HCT116 (cell line): ENCODE measurements at regions not wholly inside any gene's neighbourhood (a gene's known extent, or its start where the extent isn't known, plus 50 kb on each side); places are given as distances from the start of the nearest gene placed in this dataset.

ENCODE experiments used
- ATAC-seq: fragments of 200-7000 bp; cut with Tn5 transposase; 2 replicates; pipeline ENCODE4 v1.9.1; 2020; ENCODE audit warnings: mild to moderate bottlenecking, moderate library complexity
- BruUV-seq: library from RNA; stranded (reverse); fragments of 400-500 nt; replicated peaks from 2 replicates; lab custom pipeline; 2021; lab: Mats Ljungman, UMichigan
- CTCF ChIA-PET: fragments of 300-600 bp; sonication (Branson Sonifier 250); formaldehyde crosslinking; loops from one replicate; lab custom pipeline; 2021; ENCODE audit warnings: antibody characterized with exemption; lab: Charles Lee
- POLR2A ChIA-PET: fragments of 300-600, 350-600 bp; sonication (Branson Sonifier 250); formaldehyde crosslinking; loops from one replicate; lab custom pipeline; 2021; ENCODE audit warnings: antibody characterized with exemption; lab: Charles Lee
- RAD21 ChIA-PET, 2 experiments: fragments of 300-600 bp; sonication (Branson Sonifier 250); formaldehyde crosslinking; loops; one replicate each; lab custom pipeline; 2023; ENCODE audit warnings: low total read pairs in 2 of 2; ENCODE audit not compliant: uncharacterized antibody in 2 of 2, unreplicated experiment in 2 of 2, low non-redundant PET in 1 of 2; lab: Charles Lee
- DNase-seq: peaks from one replicate; pipeline ENCODE4 v3.0.0-alpha.2; 2010; ENCODE audit warnings: low read depth, low spot score
- H2AFZ ChIP-seq: fragments of 200-600 bp; shearing (Covaris generic), sonication (generic); 2 replicates; pipeline ENCODE4 v1.6.1; 2017; ENCODE audit warnings: low read depth, mixed run types, mixed read lengths, antibody characterized with exemption, low read length; ENCODE audit not compliant: poor library complexity, severe bottlenecking
- H3K27ac ChIP-seq: 2 replicates; pipeline ENCODE4 v1.5.1; 2012; ENCODE audit warnings: low read depth, low read length
- H3K27me3 ChIP-seq: fragments of 200-600 bp; sonication (generic); 2 replicates; pipeline ENCODE4 v1.6.1; 2016; ENCODE audit warnings: mixed run types, low read length, mixed read lengths; ENCODE audit not compliant: insufficient read depth
- H3K36me3 ChIP-seq, 2 experiments: fragments of 200-500 bp in 1 of 2; fragments of 200-600 bp in 1 of 2; sonication (Bioruptor generic) in 1 of 2; sonication (generic) in 1 of 2; 2 replicates each; pipeline versions ENCODE4 v1.5.1 to v1.6.1; 2014 to 2016; ENCODE audit warnings: low read length in 2 of 2, inconsistent platforms in 1 of 2, mixed read lengths in 1 of 2, mixed run types in 1 of 2; ENCODE audit not compliant: insufficient read depth in 2 of 2, control insufficient read depth in 1 of 2
- H3K4me1 ChIP-seq, 2 experiments: fragments of 200-600 bp in 1 of 2; sonication (generic) in 1 of 2; 2 replicates each; pipeline versions ENCODE4 v1.5.1 to v1.6.1; 2012 to 2017; ENCODE audit warnings: low read length in 2 of 2, inconsistent platforms in 1 of 2, mild to moderate bottlenecking in 1 of 2, mixed read lengths in 1 of 2, mixed run types in 1 of 2, moderate library complexity in 1 of 2; ENCODE audit not compliant: insufficient read depth in 2 of 2, control insufficient read depth in 1 of 2
- H3K4me2 ChIP-seq: fragments of 200-600 bp; sonication (generic); 2 replicates; pipeline ENCODE4 v1.6.1; 2017; ENCODE audit warnings: mixed run types, low read length, mixed read lengths
- H3K4me3 ChIP-seq, 2 experiments: fragments of 200-600 bp in 1 of 2; sonication (generic) in 1 of 2; replicated peaks in 1 of 2; 2 replicates each; pipeline ENCODE4 v1.5.1; 2011 to 2016; ENCODE audit warnings: low read length in 2 of 2, control low read depth in 1 of 2, low read depth in 1 of 2, mild to moderate bottlenecking in 1 of 2, mixed read lengths in 1 of 2, mixed run types in 1 of 2
- H3K79me2 ChIP-seq: fragments of 200-600 bp; sonication (generic); 2 replicates; pipeline ENCODE4 v1.6.1; 2017; ENCODE audit warnings: mild to moderate bottlenecking, mixed run types, low read length, moderate library complexity, mixed read lengths; ENCODE audit not compliant: insufficient read depth
- H3K9ac ChIP-seq: fragments of 200-600 bp; sonication (generic); 2 replicates; pipeline ENCODE4 v1.6.1; 2016; ENCODE audit warnings: low read length, mixed read lengths
- H3K9me2 ChIP-seq: fragments of 200-600 bp; sonication (generic), shearing (Covaris generic); 2 replicates; pipeline ENCODE4 v1.6.1; 2017; ENCODE audit warnings: mixed run types, mild to moderate bottlenecking, moderate library complexity; ENCODE audit not compliant: insufficient read depth
- H3K9me3 ChIP-seq, 2 experiments: fragments of 200-500 bp in 1 of 2; fragments of 200-600 bp in 1 of 2; sonication (Bioruptor generic) in 1 of 2; sonication (generic) in 1 of 2; 2 replicates each; pipeline ENCODE4 v1.6.1; 2014 to 2017; ENCODE audit warnings: low read length in 2 of 2, mixed read lengths in 2 of 2, inconsistent platforms in 1 of 2, low read depth in 1 of 2, mild to moderate bottlenecking in 1 of 2, mixed run types in 1 of 2, moderate library complexity in 1 of 2; ENCODE audit not compliant: control insufficient read depth in 1 of 2, insufficient read depth in 1 of 2
- H4K20me1 ChIP-seq: fragments of 200-600 bp; sonication (generic), shearing (Covaris generic); 2 replicates; pipeline ENCODE4 v1.6.1; 2017; ENCODE audit warnings: mixed run types, mild to moderate bottlenecking, moderate library complexity; ENCODE audit not compliant: insufficient read depth
- ATF3 ChIP-seq: IDR thresholded peaks from 2 replicates; pipeline ENCODE4 v1.6.1; 2012
- CEBPB ChIP-seq: IDR thresholded peaks from 2 replicates; pipeline ENCODE4 v1.6.1; 2012; ENCODE audit warnings: low read depth
- CTCF ChIP-seq, 3 experiments: fragments of 200-600 bp in 1 of 3; sonication (generic) in 1 of 3; IDR thresholded peaks in 2 of 3; conservative IDR thresholded peaks in 1 of 3; 2 replicates each; pipeline ENCODE4 v1.5.1; 2012 to 2017; ENCODE audit warnings: low read depth in 2 of 3, low read length in 2 of 3, antibody characterized with exemption in 1 of 3, borderline replicate concordance in 1 of 3, control low read depth in 1 of 3, mild to moderate bottlenecking in 1 of 3, mixed read lengths in 1 of 3, mixed run types in 1 of 3, moderate library complexity in 1 of 3; ENCODE audit not compliant: insufficient read depth in 1 of 3
- FOSL1 ChIP-seq: IDR thresholded peaks from 2 replicates; pipeline ENCODE4 v1.6.1; 2012; ENCODE audit warnings: low read depth
- MAX ChIP-seq: IDR thresholded peaks from 2 replicates; pipeline ENCODE4 v1.6.1; 2012
- POLR2AphosphoS5 ChIP-seq: IDR thresholded peaks from 2 replicates; pipeline ENCODE4 v1.6.1; 2011; ENCODE audit warnings: mild to moderate bottlenecking, low read depth, low read length, moderate library complexity
- SIN3A ChIP-seq: IDR thresholded peaks from 2 replicates; pipeline ENCODE4 v1.6.1; 2012; ENCODE audit warnings: low read depth
- YY1 ChIP-seq: IDR thresholded peaks from 2 replicates; pipeline ENCODE4 v1.6.1; 2011; ENCODE audit warnings: low read length, low read depth, moderate library complexity, mild to moderate bottlenecking; ENCODE audit not compliant: insufficient replicate concordance; ENCODE audit errors: extremely low read depth
- intact Hi-C: fragments of 100-400 bp; cut with micrococcal nuclease; formaldehyde crosslinking; loops from 2 replicates; pipeline ENCODE4 v1.10.0; 2022

GRCh38 chr15:62547584-62547983 is 382.5 kb upstream of the C2CD4B start:
- POLR2A ChIA-PET, result no interaction called here
- no peak for TF ChIP-seq SIN3A
- TF ChIP-seq ATF3, result no peak
- TF ChIP-seq FOSL1, result no peak
- TF ChIP-seq YY1, result no peak
- TF ChIP-seq CEBPB, result no peak
- TF ChIP-seq CTCF (IDR thresholded peaks at IDR 0.05 in 2 of 3, conservative IDR thresholded peaks at IDR 0.05 in 1 of 3; ENCODE audit: borderline replicate concordance in 1 of 3, insufficient read depth in 1 of 3, low read depth in 2 of 3, low read length in 2 of 3), result no peak
- TF ChIP-seq POLR2AphosphoS5, result no peak
- no peak for TF ChIP-seq MAX
- intact Hi-C loops, result no loop called here

More at GRCh38 chr15:62547584-62547983, 382.5 kb upstream of the C2CD4B start:
- CTCF ChIA-PET, result no interaction called here
- no peak overlapping the region for H3K4me3 ChIP-seq
- H3K4me2 ChIP-seq, result no peak overlapping the region
- ATAC-seq (no peak), DNase-seq (no peak)
- no peaks in the 10 kb centered on the region for H3K27me3 ChIP-seq
- H3K9ac ChIP-seq, result no peak overlapping the region
- H3K27ac ChIP-seq, result no peak overlapping the region
- H3K36me3 ChIP-seq, result no peaks in the 10 kb centered on the region
- H2AFZ ChIP-seq, result no peak overlapping the region
- H3K9me2 ChIP-seq, result no peaks in the 10 kb centered on the region
- H3K79me2 ChIP-seq, result no peaks in the 10 kb centered on the region
- no peaks in the 10 kb centered on the region for H3K4me1 ChIP-seq
- RAD21 ChIA-PET, result no interaction called here
- H3K9me3 ChIP-seq, result no peaks in the 10 kb centered on the region
- no TSS peak for BruUV-seq
- no peaks in the 10 kb centered on the region for H4K20me1 ChIP-seq
